ENCODE measurements at regions not wholly inside any gene's neighbourhood (a gene's known extent, or its start where the extent isn't known, plus 50 kb on each side); places are given as distances from the start of the nearest gene placed in this dataset.

GRCh38 chr2:225340923-225341322 is 58.6 kb upstream of the NYAP2 start:
- in situ Hi-C loops (cut with HindIII; ENCODE audit: low pct_ligation_motif_present, low pct_unique_long_range_greater_than_20kb, low sequenced_read_pairs), result no loop called here
- no peak for DNase-seq

GRCh38 chr2:225337183-225337582 is 62.3 kb upstream of the NYAP2 start:
- in situ Hi-C loops (cut with HindIII; ENCODE audit: low pct_ligation_motif_present, low pct_unique_long_range_greater_than_20kb, low sequenced_read_pairs), result no loop called here
- DNase-seq, result peak; percentile 12

GRCh38 chr2:225334514-225334913 is 65.0 kb upstream of the NYAP2 start:
- in situ Hi-C loops (cut with HindIII; ENCODE audit: low pct_ligation_motif_present, low pct_unique_long_range_greater_than_20kb, low sequenced_read_pairs), result no loop called here
- DNase-seq, result no peak

- no peak for DNase-seq
- in situ Hi-C loops (cut with HindIII; ENCODE audit: low pct_ligation_motif_present, low pct_unique_long_range_greater_than_20kb, low sequenced_read_pairs), result no loop called here
Measured at GRCh38 chr2:225328192-225328591, 71.3 kb upstream of the NYAP2 start.

GRCh38 chr2:225326969-225327368 is 72.5 kb upstream of the NYAP2 start:
- in situ Hi-C loops (cut with HindIII; ENCODE audit: low pct_ligation_motif_present, low pct_unique_long_range_greater_than_20kb, low sequenced_read_pairs), result no loop called here
- no peak for DNase-seq

- in situ Hi-C loops (cut with HindIII; ENCODE audit: low pct_ligation_motif_present, low pct_unique_long_range_greater_than_20kb, low sequenced_read_pairs), result no loop called here
- DNase-seq, result no peak
Measured at GRCh38 chr2:225319872-225320271, 79.6 kb upstream of the NYAP2 start.

- DNase-seq, result no peak
- in situ Hi-C loops (cut with HindIII; ENCODE audit: low pct_ligation_motif_present, low pct_unique_long_range_greater_than_20kb, low sequenced_read_pairs), result no loop called here
Measured at GRCh38 chr2:225318440-225318839, 81.1 kb upstream of the NYAP2 start.

GRCh38 chr2:225317186-225317585 is 82.3 kb upstream of the NYAP2 start:
- DNase-seq, result no peak
- in situ Hi-C loops (cut with HindIII; ENCODE audit: low pct_ligation_motif_present, low pct_unique_long_range_greater_than_20kb, low sequenced_read_pairs), result no loop called here

GRCh38 chr2:225310745-225311144 is 88.8 kb upstream of the NYAP2 start:
- DNase-seq, result no peak
- in situ Hi-C loops (cut with HindIII; ENCODE audit: low pct_ligation_motif_present, low pct_unique_long_range_greater_than_20kb, low sequenced_read_pairs), result no loop called here

- in situ Hi-C loops (cut with HindIII; ENCODE audit: low pct_ligation_motif_present, low pct_unique_long_range_greater_than_20kb, low sequenced_read_pairs), result no loop called here
- no peak for DNase-seq
Measured at GRCh38 chr2:225309516-225309915, 90.0 kb upstream of the NYAP2 start.

GRCh38 chr2:225296951-225297350 is 102.6 kb upstream of the NYAP2 start:
- no peak for DNase-seq
- in situ Hi-C loops (cut with HindIII; ENCODE audit: low pct_ligation_motif_present, low pct_unique_long_range_greater_than_20kb, low sequenced_read_pairs), result no loop called here

- in situ Hi-C loops (cut with HindIII; ENCODE audit: low pct_ligation_motif_present, low pct_unique_long_range_greater_than_20kb, low sequenced_read_pairs), result no loop called here
- DNase-seq, result no peak
Measured at GRCh38 chr2:225295102-225295501, 104.4 kb upstream of the NYAP2 start.

- in situ Hi-C loops (cut with HindIII; ENCODE audit: low pct_ligation_motif_present, low pct_unique_long_range_greater_than_20kb, low sequenced_read_pairs), result no loop called here
- no peak for DNase-seq
Measured at GRCh38 chr2:225293638-225294037, 105.9 kb upstream of the NYAP2 start.

- in situ Hi-C loops (cut with HindIII; ENCODE audit: low pct_ligation_motif_present, low pct_unique_long_range_greater_than_20kb, low sequenced_read_pairs), result no loop called here
- no peak for DNase-seq
Measured at GRCh38 chr2:225290757-225291400, 108.6 kb upstream of the NYAP2 start.

- in situ Hi-C loops (cut with HindIII; ENCODE audit: low pct_ligation_motif_present, low pct_unique_long_range_greater_than_20kb, low sequenced_read_pairs), result no loop called here
- no peak for DNase-seq
Measured at GRCh38 chr2:225289659-225290058, 109.9 kb upstream of the NYAP2 start.

GRCh38 chr2:225288986-225289385 is 110.5 kb upstream of the NYAP2 start:
- in situ Hi-C loops (cut with HindIII; ENCODE audit: low pct_ligation_motif_present, low pct_unique_long_range_greater_than_20kb, low sequenced_read_pairs), result no loop called here
- DNase-seq, result no peak

GRCh38 chr2:225282858-225283710 is 116.4 kb upstream of the NYAP2 start:
- DNase-seq, result peak; percentile 29
- in situ Hi-C loops (cut with HindIII; ENCODE audit: low pct_ligation_motif_present, low pct_unique_long_range_greater_than_20kb, low sequenced_read_pairs), result no loop called here

GRCh38 chr2:225276207-225276606 is 123.3 kb upstream of the NYAP2 start:
- no peak for DNase-seq
- in situ Hi-C loops (cut with HindIII; ENCODE audit: low pct_ligation_motif_present, low pct_unique_long_range_greater_than_20kb, low sequenced_read_pairs), result no loop called here

- in situ Hi-C loops (cut with HindIII; ENCODE audit: low pct_ligation_motif_present, low pct_unique_long_range_greater_than_20kb, low sequenced_read_pairs), result no loop called here
- DNase-seq, result no peak
Measured at GRCh38 chr2:225275443-225275842, 124.1 kb upstream of the NYAP2 start.

- DNase-seq, result no peak
- in situ Hi-C loops (cut with HindIII; ENCODE audit: low pct_ligation_motif_present, low pct_unique_long_range_greater_than_20kb, low sequenced_read_pairs), result no loop called here
Measured at GRCh38 chr2:225274751-225275150, 124.8 kb upstream of the NYAP2 start.

Data from ACHN (cell line).